C4-2B (cell line): ENCODE measurements at regions not wholly inside any gene's neighbourhood (a gene's known extent, or its start where the extent isn't known, plus 50 kb on each side); places are given as distances from the start of the nearest gene placed in this dataset.

Source experiments
- CTCF ChIP-seq: fragments of 450-650 bp; conservative IDR thresholded peaks from 2 replicates; pipeline ENCODE4 v1.5.1; 2017; ENCODE audit warnings: mild to moderate bottlenecking
- ZFX ChIP-seq: fragments of 450-650 bp; IDR thresholded peaks from 2 replicates; pipeline ENCODE4 v1.6.1; 2017

GRCh38 chr18:14916181-14916580 lies 168.2 kb downstream of the ANKRD30B start:
- TF ChIP-seq CTCF = no peak
- TF ChIP-seq ZFX = no peak
